DND-41 (cell line): ENCODE measurements at regions not wholly inside any gene's neighbourhood (a gene's known extent, or its start where the extent isn't known, plus 50 kb on each side); places are given as distances from the start of the nearest gene placed in this dataset.

Experiments used
- CTCF ChIP-seq: IDR thresholded peaks from 2 replicates; pipeline ENCODE4 v1.5.1; 2012; ENCODE audit warnings: borderline replicate concordance, low read length, moderate library complexity, mild to moderate bottlenecking; ENCODE audit not compliant: poor library complexity, severe bottlenecking; ENCODE audit errors: extremely low read depth
- EZH2 ChIP-seq: IDR thresholded peaks from 3 replicates; pipeline ENCODE4 v1.6.1; 2012; ENCODE audit warnings: borderline replicate concordance, low read depth, mild to moderate bottlenecking, moderate library complexity, low read length, inconsistent platforms; ENCODE audit not compliant: severe bottlenecking

GRCh38 chr2:128585706-128586105 lies 267.0 kb upstream of the HS6ST1 start:
- TF ChIP-seq CTCF, result no peak
- TF ChIP-seq EZH2, result no peak
